Muscle layer of duodenum (tissue), 2 donors: ENCODE measurements at regions not wholly inside any gene's neighbourhood (a gene's known extent, or its start where the extent isn't known, plus 50 kb on each side); places are given as distances from the start of the nearest gene placed in this dataset.

Experiments used
- H3K27ac ChIP-seq: one replicate; pipeline ENCODE4 v1.7.0; 2013; ENCODE audit warnings: mild to moderate bottlenecking, low read length
- H3K27me3 ChIP-seq: one replicate; pipeline ENCODE4 v1.7.0; 2013; ENCODE audit warnings: low read depth, mild to moderate bottlenecking, control low read depth, low read length
- H3K36me3 ChIP-seq, 2 donors: one replicate each; pipeline ENCODE4 v1.7.0; 2013; ENCODE audit warnings: low read length in 2 of 2, control low read depth in 1 of 2, mild to moderate bottlenecking in 1 of 2; ENCODE audit not compliant: insufficient read depth in 2 of 2, control insufficient read depth in 1 of 2
- H3K4me1 ChIP-seq, 2 donors: one replicate each; pipeline ENCODE4 v1.7.0; 2013; ENCODE audit warnings: low read length in 2 of 2, mild to moderate bottlenecking in 2 of 2, control low read depth in 1 of 2, moderate library complexity in 1 of 2; ENCODE audit not compliant: insufficient read depth in 2 of 2, control insufficient read depth in 1 of 2
- H3K4me3 ChIP-seq, 2 donors: one replicate each; pipeline ENCODE4 v1.7.0; 2013; ENCODE audit warnings: low read length in 2 of 2, low read depth in 1 of 2, mild to moderate bottlenecking in 1 of 2
- H3K9me3 ChIP-seq, 2 donors: one replicate each; pipeline ENCODE4 v1.7.0; 2013; ENCODE audit warnings: low read length in 2 of 2, control low read depth in 1 of 2, mild to moderate bottlenecking in 1 of 2; ENCODE audit not compliant: control insufficient read depth in 1 of 2
- donor health status: healthy.

DNA sequence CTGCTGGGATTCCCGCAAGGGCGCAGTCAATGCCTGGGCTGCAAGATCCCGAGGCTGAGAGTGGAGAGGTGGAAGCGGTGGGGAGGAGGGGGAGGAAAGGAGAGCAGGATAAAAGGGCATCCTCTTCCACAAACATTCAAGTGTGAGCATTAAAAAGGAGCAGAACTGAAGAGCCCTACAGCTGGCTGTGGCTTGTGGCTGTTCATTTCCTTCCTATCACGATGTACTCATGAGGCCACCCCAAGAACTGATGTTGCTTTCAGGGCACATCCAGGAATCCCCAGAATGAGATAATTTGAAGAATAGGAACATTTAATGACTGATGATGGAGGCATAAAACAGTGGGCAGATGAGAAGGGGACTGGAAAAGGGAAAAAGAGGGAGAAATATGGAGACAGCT, 230.8 kb upstream of the SMIM21 start:
- Histone ChIP-seq H3K36me3 (no peaks in the 10 kb centered on the region), H3K27me3 (no peaks in the 10 kb centered on the region), H3K27ac (no peak overlapping the region), H3K9me3 (peaks cover 0 to 3% of the 10 kb centered on the region in 2 donors), H3K4me3 (no peak overlapping the region), H3K4me1 (no peaks in the 10 kb centered on the region)

DNA sequence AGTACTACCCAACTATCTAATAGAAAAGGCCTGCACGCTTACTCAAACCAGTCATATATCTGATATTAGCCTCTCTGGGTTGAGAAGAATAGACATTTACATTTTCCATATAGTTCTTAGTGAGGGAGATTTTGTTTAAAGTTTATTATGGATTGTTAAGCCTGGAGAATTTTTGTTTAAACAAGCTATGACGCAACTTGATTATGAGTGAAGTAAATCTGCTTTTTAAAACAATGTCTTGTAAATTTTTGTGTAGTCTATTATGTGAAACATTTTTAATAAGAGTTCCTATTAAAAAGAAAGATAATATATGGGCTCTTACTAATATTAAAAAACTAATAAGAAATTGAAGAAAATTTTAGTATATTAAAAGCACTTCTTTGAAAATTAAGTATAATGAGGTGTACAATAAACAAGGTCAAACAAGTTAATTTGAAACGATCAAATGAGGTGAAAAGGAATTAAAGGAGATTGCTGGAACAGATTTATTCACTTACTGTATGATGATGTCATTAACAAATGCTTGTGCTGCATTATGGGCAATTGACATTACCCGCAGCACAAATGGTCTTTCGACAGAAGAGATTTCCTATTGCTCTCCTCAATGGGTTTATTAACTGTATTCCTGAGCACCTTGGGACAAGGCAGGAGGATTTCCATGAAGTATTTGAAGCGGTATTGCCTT, 229.2 kb upstream of the SMIM21 start:
- Histone ChIP-seq H3K4me3 (no peak overlapping the region), H3K36me3 (no peaks in the 10 kb centered on the region), H3K27ac (no peak overlapping the region), H3K4me1 (no peaks in the 10 kb centered on the region), H3K27me3 (no peaks in the 10 kb centered on the region), H3K9me3 (peaks cover 0 to 3% of the 10 kb centered on the region in 2 donors)

DNA sequence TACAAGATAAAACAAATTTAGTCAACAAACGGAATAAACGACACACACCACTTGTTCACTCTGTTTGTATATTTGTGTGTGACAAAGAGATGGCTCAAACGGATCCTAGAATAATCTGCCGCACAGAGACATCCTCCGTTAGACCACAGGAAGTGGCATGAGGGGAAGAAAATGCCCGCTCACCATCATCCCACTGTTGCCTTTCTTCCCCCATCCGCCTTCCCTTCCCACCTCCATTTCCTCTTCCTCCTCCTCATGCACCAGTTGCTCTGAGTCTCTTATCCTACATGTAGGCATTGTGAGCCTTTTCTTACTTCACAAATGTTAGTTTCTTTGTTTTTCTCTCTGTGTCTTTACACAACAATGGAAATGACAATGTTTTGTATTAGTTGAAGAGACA, 228.5 kb upstream of the SMIM21 start:
- Histone ChIP-seq H3K36me3 (no peaks in the 10 kb centered on the region), H3K4me1 (no peaks in the 10 kb centered on the region), H3K9me3 (peaks cover 0 to 3% of the 10 kb centered on the region in 2 donors), H3K27ac (no peak overlapping the region), H3K27me3 (no peaks in the 10 kb centered on the region), H3K4me3 (no peak overlapping the region)

DNA sequence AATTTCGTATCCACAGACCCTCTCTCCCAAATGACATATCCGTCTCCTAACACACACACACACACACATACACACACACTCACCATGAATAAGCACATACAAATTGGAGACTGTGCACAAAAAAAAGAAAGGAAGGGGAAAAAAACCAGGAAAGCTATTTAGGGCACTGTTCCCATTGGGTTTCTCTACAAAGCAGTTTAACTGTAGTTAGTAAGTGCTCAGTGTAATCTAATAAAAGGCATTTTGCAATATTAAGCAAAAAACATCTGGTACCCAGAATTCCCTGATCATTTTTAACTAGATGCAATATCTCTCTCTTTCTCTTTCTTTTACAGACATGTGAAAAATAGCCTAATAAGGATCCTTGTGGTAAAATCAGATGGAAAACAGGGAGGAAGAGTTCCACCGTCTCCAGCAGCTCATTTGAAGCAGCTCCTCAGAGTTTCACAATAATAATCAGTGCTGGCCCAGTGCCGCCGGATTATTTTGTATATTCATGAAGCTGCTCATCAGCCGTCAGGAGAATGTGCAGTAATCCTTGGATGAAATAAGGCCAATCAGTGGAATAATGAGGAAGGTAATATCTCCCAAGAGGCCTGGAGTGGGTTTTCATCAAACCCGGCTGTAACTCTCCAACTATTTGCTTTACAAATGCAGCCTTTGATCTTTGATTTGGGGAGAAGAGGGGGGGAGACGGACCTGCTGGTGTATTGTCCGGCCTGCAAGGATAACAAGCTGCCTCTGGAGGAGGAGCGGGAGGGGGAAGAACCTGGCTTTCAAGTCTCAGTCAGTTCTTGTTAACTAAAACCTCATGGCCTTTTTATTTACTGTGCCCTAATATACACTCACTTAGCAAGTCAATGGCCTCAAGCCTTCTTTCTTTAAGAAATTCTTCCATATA, 227.6 kb upstream of the SMIM21 start:
- Histone ChIP-seq H3K4me3 (no peak overlapping the region), H3K27me3 (no peaks in the 10 kb centered on the region), H3K9me3 (no peaks in the 10 kb centered on the region), H3K4me1 (no peaks in the 10 kb centered on the region), H3K27ac (no peak overlapping the region), H3K36me3 (no peaks in the 10 kb centered on the region)

DNA sequence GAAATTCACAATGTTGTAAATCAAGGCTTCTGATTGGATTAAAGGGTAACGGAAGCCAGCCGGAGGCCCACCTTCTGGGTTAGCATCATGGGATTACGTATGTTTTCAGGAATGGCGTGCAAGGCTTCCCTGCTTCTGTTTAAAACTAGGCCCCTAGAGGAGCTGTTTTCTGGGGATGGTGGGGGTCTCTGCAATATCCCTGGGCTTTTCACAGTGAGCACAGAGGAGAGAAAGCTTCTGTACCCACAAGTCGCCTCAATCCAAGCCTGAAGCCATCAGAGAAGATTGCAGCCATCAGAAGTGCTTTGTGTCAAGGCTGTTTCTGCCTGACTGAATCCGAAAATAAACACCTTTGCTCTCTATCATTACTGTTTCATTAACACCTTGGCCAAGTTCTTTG, 226.9 kb upstream of the SMIM21 start:
- Histone ChIP-seq H3K4me3 (no peak overlapping the region), H3K9me3 (no peaks in the 10 kb centered on the region), H3K27ac (no peak overlapping the region), H3K27me3 (no peaks in the 10 kb centered on the region), H3K4me1 (no peaks in the 10 kb centered on the region), H3K36me3 (no peaks in the 10 kb centered on the region)

DNA sequence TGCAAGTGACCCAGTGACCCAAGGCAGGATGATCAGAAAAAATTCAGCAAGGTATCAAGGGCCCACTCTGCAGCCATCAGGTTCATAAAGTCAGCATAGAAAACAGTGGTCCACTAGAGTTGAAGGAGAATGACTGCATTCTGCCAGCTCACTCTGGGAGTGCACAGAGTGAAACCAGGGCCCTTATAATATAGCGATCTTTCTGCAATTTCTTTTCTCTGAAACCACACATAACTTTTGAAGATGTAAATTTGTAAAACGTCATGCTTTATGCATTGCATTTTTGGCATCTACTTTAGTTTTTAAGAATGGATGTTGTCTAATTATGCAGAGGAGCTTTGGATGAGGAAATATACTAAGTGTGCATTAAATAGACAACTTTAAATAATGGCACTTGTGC, 225.0 kb upstream of the SMIM21 start:
- Histone ChIP-seq H3K4me3 (no peak overlapping the region), H3K9me3 (no peaks in the 10 kb centered on the region), H3K36me3 (no peaks in the 10 kb centered on the region), H3K27ac (no peak overlapping the region), H3K27me3 (no peaks in the 10 kb centered on the region), H3K4me1 (no peaks in the 10 kb centered on the region)

DNA sequence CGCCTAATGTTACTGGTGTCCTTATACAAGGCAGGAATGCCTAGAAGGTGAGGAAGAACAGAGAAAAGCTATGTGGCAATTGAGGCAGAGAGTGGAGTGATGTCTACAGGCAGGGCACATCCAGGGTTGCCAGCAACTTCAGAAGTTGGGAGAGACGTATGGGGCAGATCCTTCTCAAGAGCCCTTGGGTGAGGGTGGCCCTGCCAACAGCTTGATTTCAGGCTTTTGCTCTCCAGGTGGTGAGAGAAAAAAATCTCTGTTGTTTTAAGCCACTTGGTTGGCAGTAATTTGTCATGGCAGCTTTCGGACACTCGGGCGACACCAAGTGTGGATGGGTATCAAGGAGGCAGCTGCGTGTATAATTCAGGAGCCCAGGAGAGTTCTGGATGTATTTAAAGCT, 217.4 kb upstream of the SMIM21 start:
- no peaks in the 10 kb centered on the region for H3K36me3 ChIP-seq
- H3K4me3 ChIP-seq = no peak overlapping the region
- no peaks in the 10 kb centered on the region for H3K9me3 ChIP-seq
- H3K27me3 ChIP-seq = no peaks in the 10 kb centered on the region
- H3K4me1 ChIP-seq = no peaks in the 10 kb centered on the region
- no peak overlapping the region for H3K27ac ChIP-seq

DNA sequence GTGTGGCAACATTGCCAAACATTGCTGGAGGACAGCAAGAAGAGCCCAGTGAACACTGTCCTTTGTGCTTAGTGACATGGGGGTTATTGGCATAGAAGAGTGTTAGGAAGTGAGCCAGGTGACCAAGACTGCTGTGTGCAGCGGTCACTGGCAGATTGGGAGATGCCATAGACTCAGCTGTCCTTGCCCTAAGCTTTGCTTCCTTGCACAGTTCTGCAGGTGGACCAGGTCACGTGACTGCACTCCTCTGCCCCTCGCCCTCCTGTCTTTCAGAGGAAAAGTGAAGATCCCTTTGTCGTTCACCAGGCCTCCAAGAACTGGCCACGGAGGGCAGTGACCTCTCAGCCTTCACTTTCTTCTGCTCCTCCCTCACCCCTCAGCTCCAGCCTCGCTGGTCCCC, 215.6 kb upstream of the SMIM21 start:
- Histone ChIP-seq H3K4me3 (no peak overlapping the region), H3K4me1 (peaks cover 0 to 13% of the 10 kb centered on the region in 2 donors), H3K36me3 (no peaks in the 10 kb centered on the region), H3K27ac (no peak overlapping the region), H3K27me3 (no peaks in the 10 kb centered on the region), H3K9me3 (no peaks in the 10 kb centered on the region)

DNA sequence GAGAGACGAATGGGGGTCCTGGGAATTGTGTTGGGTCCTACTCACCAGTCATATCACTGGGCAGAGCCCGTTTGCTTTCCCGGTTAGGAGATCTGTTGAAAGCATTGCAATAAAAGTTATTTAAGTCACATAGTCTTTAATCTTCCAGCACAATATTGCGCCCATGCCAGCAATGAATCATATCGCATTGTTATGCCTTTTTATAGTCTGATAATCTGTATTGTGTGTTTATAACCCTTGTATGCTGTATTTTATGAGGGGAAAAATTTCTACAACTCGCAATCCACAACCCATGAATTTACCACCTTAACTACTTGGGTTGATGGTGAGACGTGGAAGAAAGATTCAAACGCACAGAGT, 211.9 kb upstream of the SMIM21 start:
- no peaks in the 10 kb centered on the region for H3K9me3 ChIP-seq
- peaks cover 0 to 17% of the 10 kb centered on the region in 2 donors for H3K4me1 ChIP-seq
- H3K36me3 ChIP-seq = no peaks in the 10 kb centered on the region
- H3K27me3 ChIP-seq = no peaks in the 10 kb centered on the region
- H3K27ac ChIP-seq = no peak overlapping the region
- H3K4me3 ChIP-seq = peak overlapping the region in 1 of 2 donors; percentile 63

DNA sequence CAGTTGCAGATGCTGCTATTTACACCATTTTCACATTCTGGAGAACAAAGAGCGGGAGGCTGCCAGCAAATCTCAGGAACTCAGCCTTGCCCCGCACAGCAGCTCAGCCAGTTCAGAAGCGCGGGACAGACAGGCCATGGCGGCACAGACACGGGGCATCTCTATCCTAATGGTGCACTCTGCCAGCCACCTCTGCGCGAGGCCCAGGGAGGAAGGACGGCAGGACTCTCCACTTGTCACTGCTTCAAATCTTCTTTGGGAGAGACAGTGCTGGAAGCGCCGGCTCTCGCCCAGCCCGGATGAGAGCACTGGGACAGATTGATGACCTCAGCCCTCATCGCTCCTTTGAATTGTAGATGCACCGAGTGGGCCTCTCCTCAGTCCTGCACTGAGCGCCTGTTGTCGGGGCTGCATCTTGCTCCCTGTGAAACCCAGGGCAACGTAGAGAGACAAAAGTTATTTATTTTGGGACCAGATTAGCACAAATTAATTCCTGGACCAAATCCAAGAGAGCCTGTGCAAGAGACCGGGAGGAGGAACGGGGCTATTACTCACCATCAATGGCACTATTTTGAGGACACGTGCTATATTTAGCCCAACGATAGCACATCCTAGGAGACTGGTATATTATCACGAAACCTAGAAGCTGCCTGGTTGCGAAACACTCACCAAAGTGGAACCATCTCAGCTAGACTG, 211.4 kb upstream of the SMIM21 start:
- Histone ChIP-seq H3K36me3 (no peaks in the 10 kb centered on the region), H3K4me1 (peaks cover 0 to 17% of the 10 kb centered on the region in 2 donors), H3K27me3 (no peaks in the 10 kb centered on the region), H3K4me3 (peak overlapping the region; percentile 49 to 63), H3K27ac (no peak overlapping the region), H3K9me3 (no peaks in the 10 kb centered on the region)

DNA sequence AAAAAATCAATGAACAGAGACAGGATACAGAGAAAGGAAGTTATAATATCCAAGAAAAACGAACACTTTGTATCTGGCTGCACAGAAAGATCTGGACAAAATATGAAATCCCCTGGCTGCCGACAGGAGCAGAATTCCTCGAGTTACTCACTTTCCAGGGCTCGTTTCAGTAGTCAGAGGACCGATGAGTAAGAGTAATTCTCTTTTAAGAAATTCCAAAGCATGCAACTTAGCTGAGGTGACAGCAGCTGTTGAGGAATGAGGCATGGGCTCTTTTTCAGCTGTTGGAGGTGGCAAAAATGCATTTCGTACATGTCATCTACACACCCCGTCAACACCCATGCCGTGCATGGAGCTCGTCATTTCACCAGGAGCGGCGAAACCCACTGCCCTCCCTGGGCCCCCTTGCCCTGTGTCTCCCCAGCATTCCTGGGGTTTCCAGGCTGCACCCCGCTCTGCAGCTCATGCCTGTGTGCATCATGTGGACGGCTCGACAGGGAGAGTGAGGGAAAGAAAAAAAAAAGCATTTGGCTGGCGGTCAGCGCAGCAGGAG, 210.8 kb upstream of the SMIM21 start:
- Histone ChIP-seq H3K4me1 (peaks cover 0 to 17% of the 10 kb centered on the region in 2 donors), H3K27me3 (no peaks in the 10 kb centered on the region), H3K27ac (no peak overlapping the region), H3K9me3 (no peaks in the 10 kb centered on the region), H3K36me3 (no peaks in the 10 kb centered on the region), H3K4me3 (peak overlapping the region; percentile 49 to 63)
